ENCODE measurements at regions not wholly inside any gene's neighbourhood (a gene's known extent, or its start where the extent isn't known, plus 50 kb on each side); places are given as distances from the start of the nearest gene placed in this dataset.
"Not testable (repeated sequence)": the region's sequence is repeated elsewhere in the genome, so short reads cannot be mapped to it uniquely, and the experiment has no call there.

DNA sequence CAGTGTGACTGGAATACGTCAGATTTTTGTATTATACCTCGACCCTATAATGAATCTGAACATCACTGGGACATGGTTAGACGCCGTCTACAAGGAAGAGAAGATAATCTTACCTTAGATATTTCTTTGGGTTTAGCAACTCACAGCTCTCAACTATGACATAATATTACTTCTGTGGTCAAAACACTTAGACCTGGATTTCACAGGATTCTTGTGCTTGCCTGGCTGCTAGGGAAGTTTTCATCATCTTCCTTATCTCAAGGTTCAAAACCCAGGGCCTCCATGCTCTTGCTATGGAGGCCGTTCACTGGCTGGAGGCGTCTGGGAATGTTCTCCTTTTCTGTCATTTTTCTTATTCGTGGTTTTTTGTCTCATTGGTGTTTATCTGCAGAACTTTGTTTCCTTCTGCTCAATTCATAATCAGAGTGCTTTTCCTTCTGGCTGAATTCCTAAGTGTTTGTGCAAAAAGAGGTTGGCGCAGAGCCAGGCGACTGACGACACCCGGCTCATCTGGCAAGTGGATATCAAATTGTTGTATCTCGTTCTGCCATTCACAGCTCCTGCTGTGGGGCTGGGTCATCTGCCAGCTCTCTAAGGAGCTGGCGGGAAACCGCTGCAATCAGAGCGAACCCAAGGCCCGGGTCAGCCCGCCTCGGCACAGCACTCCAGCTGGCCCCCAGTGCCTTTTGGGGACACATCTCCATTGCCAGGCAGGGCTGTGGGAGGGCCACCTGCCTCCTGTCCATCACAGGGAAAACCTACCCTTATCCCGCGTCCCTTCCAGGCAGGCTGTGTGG lies 68.1 kb upstream of the DEFB108B start:
- in situ Hi-C loops (cut with MboI); H2AFZ ChIP-seq; H3K27ac ChIP-seq; H3F3A ChIP-seq (ENCODE audit: insufficient read depth); H3K36me3 ChIP-seq (ENCODE audit: low read depth); H3K4me1 ChIP-seq (ENCODE audit: insufficient read depth); H3K79me2 ChIP-seq (ENCODE audit: insufficient read depth); H3K27me3 ChIP-seq (replicated peaks; ENCODE audit: insufficient read depth); H3K4me3 ChIP-seq; H3K9ac ChIP-seq; DNase-seq; H3K4me2 ChIP-seq (ENCODE audit: unreplicated experiment); H3K9me2 ChIP-seq (ENCODE audit: insufficient read depth); H3K9me3 ChIP-seq (ENCODE audit: low read depth); H4K20me1 ChIP-seq (ENCODE audit: insufficient read depth): not testable (repeated sequence)
- WGBS, 2 experiments (ENCODE audit: low coverage in 1 of 2, low lambda C conversion rate in 2 of 2, missing lambda C conversion rate in 2 of 2): 21 to 24% methylated on average over 18 to 20 of the region's 20 CpGs

GRCh38 chr11:71767016-71767415 lies 66.0 kb upstream of the DEFB108B start:
- DNase-seq; H3K27me3 ChIP-seq (replicated peaks; ENCODE audit: insufficient read depth); H3K9me2 ChIP-seq (ENCODE audit: insufficient read depth); H3K4me1 ChIP-seq (ENCODE audit: insufficient read depth); H3K4me3 ChIP-seq; H4K20me1 ChIP-seq (ENCODE audit: insufficient read depth); H3F3A ChIP-seq (ENCODE audit: insufficient read depth); H3K4me2 ChIP-seq (ENCODE audit: unreplicated experiment); H3K9ac ChIP-seq; in situ Hi-C loops (cut with MboI); H3K27ac ChIP-seq; H3K36me3 ChIP-seq (ENCODE audit: low read depth); H3K79me2 ChIP-seq (ENCODE audit: insufficient read depth); H3K9me3 ChIP-seq (ENCODE audit: low read depth); H2AFZ ChIP-seq: not testable (repeated sequence)
- 41 to 59% methylated on average over 3 to 4 of the region's 5 CpGs for WGBS, 2 experiments (ENCODE audit: low coverage in 1 of 2, low lambda C conversion rate in 2 of 2, missing lambda C conversion rate in 2 of 2)

DNA sequence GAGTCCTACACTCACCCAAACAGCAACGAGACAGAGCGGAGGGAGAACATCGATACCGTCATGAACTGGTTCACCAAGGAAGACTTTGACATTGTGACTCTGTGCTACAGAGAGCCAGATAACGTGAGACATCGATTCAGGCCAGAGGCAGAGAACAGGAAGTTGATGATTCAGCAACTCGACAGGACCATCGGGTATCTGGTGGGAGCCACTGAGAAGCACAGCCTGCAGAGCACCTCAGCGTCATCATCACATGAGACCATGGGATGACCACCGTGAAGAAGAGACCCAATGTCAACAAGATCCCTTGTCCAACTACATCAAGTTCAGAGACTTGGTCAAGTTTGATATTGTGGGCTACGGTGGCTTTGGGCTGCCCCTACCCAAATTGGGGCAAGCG lies 60.8 kb upstream of the DEFB108B start:
- H3K4me3 ChIP-seq; in situ Hi-C loops (cut with MboI); H3K4me1 ChIP-seq (ENCODE audit: insufficient read depth); H3K36me3 ChIP-seq (ENCODE audit: low read depth); H2AFZ ChIP-seq; H3K9me2 ChIP-seq (ENCODE audit: insufficient read depth); H3K9ac ChIP-seq; H3F3A ChIP-seq (ENCODE audit: insufficient read depth); H3K79me2 ChIP-seq (ENCODE audit: insufficient read depth); DNase-seq; H3K4me2 ChIP-seq (ENCODE audit: unreplicated experiment); H3K27me3 ChIP-seq (replicated peaks; ENCODE audit: insufficient read depth); H3K9me3 ChIP-seq (ENCODE audit: low read depth); H4K20me1 ChIP-seq (ENCODE audit: insufficient read depth); H3K27ac ChIP-seq: not testable (repeated sequence)
- WGBS, 2 experiments (ENCODE audit: low coverage in 1 of 2, low lambda C conversion rate in 2 of 2, missing lambda C conversion rate in 2 of 2): 83 to 88% methylated on average over 12 of the region's 12 CpGs

GRCh38 chr11:71774603-71775222 lies 58.3 kb upstream of the DEFB108B start:
- no peak for DNase-seq
- Histone ChIP-seq H3K9me3 (ENCODE audit: low read depth) (no peaks in the 10 kb centered on the region), H3K9ac (no peak overlapping the region), H2AFZ (no peak overlapping the region), H3K27ac (no peak overlapping the region), H3K4me2 (ENCODE audit: unreplicated experiment) (no peak overlapping the region), H4K20me1 (ENCODE audit: insufficient read depth) (no peaks in the 10 kb centered on the region), H3K36me3 (ENCODE audit: low read depth) (no peaks in the 10 kb centered on the region), H3F3A (ENCODE audit: insufficient read depth) (no peaks in the 10 kb centered on the region), H3K9me2 (ENCODE audit: insufficient read depth) (no peaks in the 10 kb centered on the region), H3K79me2 (ENCODE audit: insufficient read depth) (no peaks in the 10 kb centered on the region), H3K27me3 (replicated peaks; ENCODE audit: insufficient read depth) (no peaks in the 10 kb centered on the region), H3K4me3 (no peak overlapping the region), H3K4me1 (ENCODE audit: insufficient read depth) (no peaks in the 10 kb centered on the region)
- TF ChIP-seq EZH2phosphoT487 (IDR thresholded peaks at IDR 0.05; ENCODE audit: insufficient read depth, low read depth) (no peak), EZH2 (IDR thresholded peaks at IDR 0.05; ENCODE audit: insufficient read depth, poor library complexity, severe bottlenecking) (no peak)
- 88 to 91% methylated on average over 25 to 30 of the region's 30 CpGs for WGBS, 2 experiments (ENCODE audit: low coverage in 1 of 2, low lambda C conversion rate in 2 of 2, missing lambda C conversion rate in 2 of 2)
- in situ Hi-C loops (cut with MboI): no loop called here

DNA sequence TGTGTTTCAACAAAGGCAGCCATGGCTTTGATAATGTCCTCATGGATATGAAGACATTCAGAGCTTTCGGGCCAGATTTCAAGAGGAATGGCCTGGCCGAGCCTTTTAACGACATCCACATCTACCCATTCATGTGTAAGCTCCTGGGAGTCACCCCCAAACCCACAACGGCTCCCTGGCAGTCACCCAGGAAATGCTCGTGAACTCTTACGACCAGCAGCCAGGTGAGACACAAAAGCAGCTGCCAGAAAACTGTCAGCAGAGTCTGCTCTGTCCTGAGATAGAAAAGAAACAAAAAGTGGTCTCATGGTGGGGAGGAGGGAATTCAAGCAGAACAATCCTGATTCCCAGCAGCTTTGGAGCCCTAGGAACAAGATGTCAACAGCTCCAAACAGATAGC lies 52.9 kb upstream of the DEFB108B start:
- H3K27ac ChIP-seq; H3K79me2 ChIP-seq (ENCODE audit: insufficient read depth); H3K36me3 ChIP-seq (ENCODE audit: low read depth); H2AFZ ChIP-seq; H3K4me1 ChIP-seq (ENCODE audit: insufficient read depth); H3K9me2 ChIP-seq (ENCODE audit: insufficient read depth); H3K9ac ChIP-seq; in situ Hi-C loops (cut with MboI); H3K27me3 ChIP-seq (replicated peaks; ENCODE audit: insufficient read depth); H3K4me3 ChIP-seq; H4K20me1 ChIP-seq (ENCODE audit: insufficient read depth); H3K4me2 ChIP-seq (ENCODE audit: unreplicated experiment); H3F3A ChIP-seq (ENCODE audit: insufficient read depth); DNase-seq; H3K9me3 ChIP-seq (ENCODE audit: low read depth): not testable (repeated sequence)
- 42 to 43% methylated on average over 6 of the region's 6 CpGs for WGBS, 2 experiments (ENCODE audit: low coverage in 1 of 2, low lambda C conversion rate in 2 of 2, missing lambda C conversion rate in 2 of 2)

DNA sequence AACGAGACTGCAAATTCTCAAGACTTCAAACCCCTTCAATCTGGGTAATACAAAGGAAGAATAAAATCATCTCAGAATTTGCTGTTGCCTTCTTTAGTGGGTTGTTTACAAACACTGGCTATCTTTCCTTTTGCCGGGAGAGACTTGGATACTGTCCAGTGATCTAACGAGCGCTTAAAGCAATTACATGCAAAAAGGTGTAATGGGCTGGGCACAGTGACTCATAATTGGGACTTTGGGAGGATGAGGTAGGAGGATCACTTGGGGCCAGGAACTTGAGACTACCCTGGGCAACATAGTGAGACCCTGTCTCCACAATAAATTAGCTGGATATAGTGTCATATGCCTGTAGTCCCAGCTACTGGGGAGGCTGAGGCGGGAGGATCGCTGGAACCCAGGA lies 52.2 kb upstream of the DEFB108B start:
- H3K79me2 ChIP-seq (ENCODE audit: insufficient read depth); DNase-seq; H3K4me1 ChIP-seq (ENCODE audit: insufficient read depth); H3K4me3 ChIP-seq; H3K4me2 ChIP-seq (ENCODE audit: unreplicated experiment); H3K27ac ChIP-seq; H3K9me2 ChIP-seq (ENCODE audit: insufficient read depth); H4K20me1 ChIP-seq (ENCODE audit: insufficient read depth); H3K9ac ChIP-seq; H3K36me3 ChIP-seq (ENCODE audit: low read depth); in situ Hi-C loops (cut with MboI); H3K27me3 ChIP-seq (replicated peaks; ENCODE audit: insufficient read depth); H3K9me3 ChIP-seq (ENCODE audit: low read depth); H3F3A ChIP-seq (ENCODE audit: insufficient read depth); H2AFZ ChIP-seq: not testable (repeated sequence)
- 55 to 62% methylated on average over 6 of the region's 6 CpGs for WGBS, 2 experiments (ENCODE audit: low coverage in 1 of 2, low lambda C conversion rate in 2 of 2, missing lambda C conversion rate in 2 of 2)

- H3F3A ChIP-seq (ENCODE audit: insufficient read depth); H3K27me3 ChIP-seq (replicated peaks; ENCODE audit: insufficient read depth); DNase-seq; H4K20me1 ChIP-seq (ENCODE audit: insufficient read depth); H3K36me3 ChIP-seq (ENCODE audit: low read depth); H3K9ac ChIP-seq; H3K4me2 ChIP-seq (ENCODE audit: unreplicated experiment); H2AFZ ChIP-seq; H3K27ac ChIP-seq; H3K79me2 ChIP-seq (ENCODE audit: insufficient read depth); H3K4me1 ChIP-seq (ENCODE audit: insufficient read depth); in situ Hi-C loops (cut with MboI); H3K9me2 ChIP-seq (ENCODE audit: insufficient read depth); H3K9me3 ChIP-seq (ENCODE audit: low read depth); H3K4me3 ChIP-seq: not testable (repeated sequence)
- WGBS, 2 experiments (ENCODE audit: low coverage in 1 of 2, low lambda C conversion rate in 2 of 2, missing lambda C conversion rate in 2 of 2): 80 to 83% methylated on average over 5 of the region's 5 CpGs
These were observed 51.5 kb upstream of the DEFB108B start for GRCh38 chr11:71781491-71781890.
